H1 (cell line): ENCODE measurements at regions not wholly inside any gene's neighbourhood (a gene's known extent, or its start where the extent isn't known, plus 50 kb on each side); places are given as distances from the start of the nearest gene placed in this dataset.

ENCODE experiments used
- CTCF ChIA-PET: fragments of 300-600 bp; sonication (Branson Sonifier 250); formaldehyde crosslinking; loops from one replicate; lab custom pipeline; 2021; ENCODE audit not compliant: partially characterized antibody; lab: Charles Lee
- POLR2A ChIA-PET: fragments of 300-600 bp; sonication (Branson Sonifier 250); formaldehyde crosslinking; loops from one replicate; lab custom pipeline; 2021; ENCODE audit warnings: inconsistent platforms; ENCODE audit not compliant: partially characterized antibody; lab: Charles Lee
- DNase-seq, 2 experiments: peaks; one replicate each; pipeline versions ENCODE4 v3.0.0 to v3.0.0-alpha.2; 2010 to 2022; ENCODE audit warnings: low spot score in 2 of 2, low read depth in 1 of 2, mixed read lengths in 1 of 2
- FAIRE-seq: peaks from 2 replicates; lab custom pipeline; 2011; peaks lifted over from hg19 to GRCh38; lab: Jason Lieb, UNC
- H2AFZ ChIP-seq: 2 replicates; pipeline ENCODE4 v1.8.1; 2012; ENCODE audit warnings: low read length, inconsistent platforms
- H2AK5ac ChIP-seq: 2 replicates; pipeline ENCODE4 v1.6.1; 2013; ENCODE audit warnings: low read depth, low read length
- H2BK120ac ChIP-seq: replicated peaks from 2 replicates; pipeline ENCODE3; 2013; ENCODE audit warnings: low read depth, low read length, inconsistent platforms
- H2BK12ac ChIP-seq: 2 replicates; pipeline ENCODE4 v1.6.1; 2013; ENCODE audit warnings: low read depth, low read length
- H2BK15ac ChIP-seq: 2 replicates; pipeline ENCODE4 v1.6.1; 2013; ENCODE audit warnings: low read length
- H2BK20ac ChIP-seq: 2 replicates; pipeline ENCODE4 v1.6.1; 2013; ENCODE audit warnings: low read length
- H2BK5ac ChIP-seq: 2 replicates; pipeline ENCODE4 v1.6.1; 2013; ENCODE audit warnings: low read depth, low read length
- H3K14ac ChIP-seq: 2 replicates; pipeline ENCODE4 v1.6.1; 2013; ENCODE audit warnings: inconsistent platforms; ENCODE audit not compliant: insufficient read length
- H3K18ac ChIP-seq: 2 replicates; pipeline ENCODE4 v1.6.1; 2013; ENCODE audit warnings: low read length; ENCODE audit errors: extremely low read depth
- H3K23ac ChIP-seq: 2 replicates; pipeline ENCODE4 v1.6.1; 2013; ENCODE audit warnings: inconsistent platforms; ENCODE audit not compliant: insufficient read length
- H3K23me2 ChIP-seq: 2 replicates; pipeline ENCODE4 v1.6.1; 2013; ENCODE audit warnings: low read depth, low read length
- H3K27ac ChIP-seq: 2 replicates; pipeline ENCODE4 v1.6.1; 2011; ENCODE audit warnings: low read depth, low read length, inconsistent platforms
- H3K27me3 ChIP-seq, 4 experiments: replicated peaks in 1 of 4; 1 replicate in 1 of 4; 2 replicates in 3 of 4; pipeline versions ENCODE4 v1.6.1 to v1.8.1; 2011 to 2013; ENCODE audit warnings: low read length in 3 of 4, mild to moderate bottlenecking in 3 of 4, inconsistent platforms in 2 of 4, mixed read lengths in 2 of 4, moderate library complexity in 1 of 4; ENCODE audit not compliant: control insufficient read depth in 3 of 4, insufficient read depth in 3 of 4; ENCODE audit errors: extremely low read depth in 1 of 4
- H3K36me3 ChIP-seq, 4 experiments: 2 replicates each; pipeline versions ENCODE4 v1.6.1 to v1.8.1; 2011 to 2013; ENCODE audit warnings: mild to moderate bottlenecking in 4 of 4, low read length in 3 of 4, moderate library complexity in 2 of 4, control low read depth in 1 of 4, inconsistent platforms in 1 of 4; ENCODE audit not compliant: insufficient read depth in 4 of 4, control insufficient read depth in 2 of 4
- H3K4ac ChIP-seq: replicated peaks from 2 replicates; pipeline ENCODE3; 2013; ENCODE audit warnings: low read length, low read depth, mixed read lengths, inconsistent platforms; ENCODE audit not compliant: insufficient read length
- H3K4me1 ChIP-seq, 4 experiments: replicated peaks in 1 of 4; 1 replicate in 1 of 4; 2 replicates in 3 of 4; pipeline versions ENCODE4 v1.6.1 to v1.8.1; 2011 to 2013; ENCODE audit warnings: low read length in 3 of 4, inconsistent platforms in 2 of 4, mixed read lengths in 1 of 4; ENCODE audit not compliant: insufficient read depth in 4 of 4, control insufficient read depth in 3 of 4
- H3K4me2 ChIP-seq, 2 experiments: 2 replicates each; pipeline versions ENCODE4 v1.6.1 to v1.8.1; 2011 to 2013; ENCODE audit warnings: low read depth in 2 of 2, low read length in 2 of 2, control low read depth in 1 of 2, inconsistent platforms in 1 of 2, mild to moderate bottlenecking in 1 of 2; ENCODE audit not compliant: insufficient read depth in 1 of 2
- H3K4me3 ChIP-seq, 4 experiments: fragments of 200-600, 300-600 bp in 1 of 4; sonication (generic), shearing (Covaris generic), sonication (Bioruptor Twin) in 1 of 4; 2 replicates each; pipeline versions ENCODE4 v1.5.1 to v1.8.1; 2011 to 2016; ENCODE audit warnings: low read length in 4 of 4, low read depth in 3 of 4, control low read depth in 2 of 4, inconsistent platforms in 2 of 4, mild to moderate bottlenecking in 2 of 4, mixed read lengths in 1 of 4, moderate library complexity in 1 of 4; ENCODE audit not compliant: insufficient read depth in 2 of 4; ENCODE audit errors: extremely low read depth in 1 of 4
- H3K56ac ChIP-seq: replicated peaks from 2 replicates; pipeline ENCODE3; 2013; ENCODE audit warnings: low read depth, mild to moderate bottlenecking, mixed read lengths, low read length, inconsistent platforms; ENCODE audit not compliant: insufficient read length
- H3K79me1 ChIP-seq: 2 replicates; pipeline ENCODE4 v1.6.1; 2013; ENCODE audit warnings: low read depth, low read length, control low read depth
- H3K79me2 ChIP-seq, 2 experiments: 2 replicates each; pipeline versions ENCODE4 v1.6.1 to v1.8.1; 2012 to 2013; ENCODE audit warnings: low read length in 2 of 2, mild to moderate bottlenecking in 2 of 2, inconsistent platforms in 1 of 2; ENCODE audit not compliant: insufficient read depth in 2 of 2, control insufficient read depth in 1 of 2
- H3K9ac ChIP-seq, 4 experiments: replicated peaks in 1 of 4; 1 replicate in 1 of 4; 2 replicates in 3 of 4; pipeline versions ENCODE4 v1.6.1 to v1.8.1; 2011 to 2013; ENCODE audit warnings: low read depth in 3 of 4, low read length in 3 of 4, control low read depth in 2 of 4, mild to moderate bottlenecking in 2 of 4, moderate library complexity in 2 of 4, inconsistent platforms in 1 of 4; ENCODE audit errors: extremely low read depth in 1 of 4
- H3K9me3 ChIP-seq, 2 experiments: 2 replicates each; pipeline versions ENCODE4 v1.6.1 to v1.8.1; 2012 to 2013; ENCODE audit warnings: mild to moderate bottlenecking in 2 of 2, moderate library complexity in 2 of 2, control low read depth in 1 of 2, inconsistent platforms in 1 of 2, low read depth in 1 of 2, low read length in 1 of 2, mixed read lengths in 1 of 2; ENCODE audit not compliant: insufficient read depth in 2 of 2
- H4K20me1 ChIP-seq, 2 experiments: replicated peaks in 1 of 2; 2 replicates each; pipeline versions ENCODE3 to v1.8.1; 2011 to 2013; ENCODE audit warnings: inconsistent platforms in 2 of 2, low read length in 2 of 2, mild to moderate bottlenecking in 1 of 2; ENCODE audit not compliant: insufficient read depth in 2 of 2, control insufficient read depth in 1 of 2
- H4K5ac ChIP-seq: 2 replicates; pipeline ENCODE4 v1.6.1; 2013; ENCODE audit warnings: low read length, low read depth, mixed read lengths, inconsistent platforms; ENCODE audit not compliant: insufficient read length
- H4K8ac ChIP-seq: 2 replicates; pipeline ENCODE4 v1.8.0; 2013; ENCODE audit warnings: mild to moderate bottlenecking, moderate library complexity, low read length, inconsistent platforms; ENCODE audit not compliant: insufficient read depth; ENCODE audit errors: extremely low read depth
- H4K91ac ChIP-seq: replicated peaks from 2 replicates; pipeline ENCODE3; 2013; ENCODE audit warnings: low read length, mixed read lengths, inconsistent platforms; ENCODE audit not compliant: insufficient read length
- ASH2L ChIP-seq: fragments of 200-600, 300-600 bp; sonication (generic); IDR thresholded peaks from one replicate; pipeline ENCODE4 v1.7.1; 2017; ENCODE audit warnings: low read length
- ATF2 ChIP-seq: IDR thresholded peaks from 2 replicates; pipeline ENCODE4 v1.6.1; 2012; ENCODE audit warnings: low read length, inconsistent platforms
- CBX5 ChIP-seq: fragments of 300-800, 300-1000 bp; sonication (generic); IDR thresholded peaks from 2 replicates; pipeline ENCODE4 v1.7.1; 2016; ENCODE audit warnings: antibody characterized with exemption, low read length, low read depth
- HDAC6 ChIP-seq: IDR thresholded peaks from one replicate; pipeline ENCODE4 v1.7.1; 2012; ENCODE audit warnings: low read depth, mild to moderate bottlenecking, inconsistent platforms, low read length, moderate library complexity
- KDM4A ChIP-seq: IDR thresholded peaks from one replicate; pipeline ENCODE4 v1.7.1; 2012; ENCODE audit warnings: low read depth, mild to moderate bottlenecking, moderate library complexity, low read length, inconsistent platforms; ENCODE audit not compliant: severe bottlenecking
- NRF1 ChIP-seq: IDR thresholded peaks from 2 replicates; pipeline ENCODE4 v1.6.1; 2011; ENCODE audit warnings: mild to moderate bottlenecking, low read depth, low read length, improper control_type of control experiment
- PHF8 ChIP-seq: fragments of 200-600 bp; sonication (generic); conservative IDR thresholded peaks from 2 replicates; pipeline ENCODE4 v1.7.1; 2012; ENCODE audit warnings: low read depth, mild to moderate bottlenecking, inconsistent platforms, low read length, moderate library complexity
- SP2 ChIP-seq: IDR thresholded peaks from 2 replicates; pipeline ENCODE4 v1.6.1; 2012; ENCODE audit warnings: mild to moderate bottlenecking, low read length, inconsistent platforms
- TEAD4 ChIP-seq: IDR thresholded peaks from 2 replicates; pipeline ENCODE4 v1.6.1; 2012; ENCODE audit warnings: low read depth, low read length, inconsistent platforms, mixed read lengths
- YY1 ChIP-seq: IDR thresholded peaks from 2 replicates; pipeline ENCODE4 v1.6.1; 2011; ENCODE audit warnings: low read depth, mild to moderate bottlenecking, low read length
- WGBS, 2 experiments: shearing (Covaris generic) in 1 of 2; methylation state at CpG; one replicate each; pipeline versions ENCODE4 v1.1.6 to v1.1.7; 2013 to 2015; ENCODE audit warnings: low lambda C conversion rate in 2 of 2, mixed read lengths in 2 of 2, inconsistent platforms in 1 of 2, low coverage in 1 of 2, missing lambda C conversion rate in 1 of 2; ENCODE audit not compliant: insufficient replicate concordance in 2 of 2, insufficient coverage in 1 of 2, insufficient read length in 1 of 2; ENCODE audit errors: extremely low coverage in 1 of 2, missing lambda C conversion rate in 1 of 2; 5-methylcytosine and 5-hydroxymethylcytosine counted together

- H3K4me2 ChIP-seq, result no peak overlapping the region
- no peak overlapping the region for H4K91ac ChIP-seq
- H2BK15ac ChIP-seq, result no peak overlapping the region
- H3K4me3 ChIP-seq, result no peak overlapping the region
- no peak overlapping the region for H3K18ac ChIP-seq
- 79% methylated on average over 19 of the region's 24 CpGs; no CpG with 5 or more reads in 1 of the 2 experiments for WGBS, 2 experiments
- H4K5ac ChIP-seq, result no peak overlapping the region
- no peaks in the 10 kb centered on the region for H3K9me3 ChIP-seq
- no peaks in the 10 kb centered on the region for H3K36me3 ChIP-seq
- no peak overlapping the region for H3K9ac ChIP-seq
- H3K56ac ChIP-seq, result no peak overlapping the region
- no peak overlapping the region for H2BK120ac ChIP-seq
- H3K14ac ChIP-seq, result no peak overlapping the region
- H3K4me1 ChIP-seq, result no peaks in the 10 kb centered on the region
- no peaks in the 10 kb centered on the region for H3K79me1 ChIP-seq
- H2BK5ac ChIP-seq, result no peak overlapping the region
- H3K4ac ChIP-seq, result no peak overlapping the region
- no peak overlapping the region for H2BK12ac ChIP-seq
- ChIA-PET POLR2A (no interaction called here), CTCF (interaction anchor here (1.8 to 2.7 kb wide), 2 partner anchors 70 to 113 kb away, joined by 5 to 8 read pairs; no protein-coding TSS in a partner anchor)
- no peaks in the 10 kb centered on the region for H3K79me2 ChIP-seq
- no peak overlapping the region for H4K8ac ChIP-seq
- no peak overlapping the region for H3K27ac ChIP-seq
- H2AK5ac ChIP-seq, result no peak overlapping the region
- H2AFZ ChIP-seq, result no peak overlapping the region
- FAIRE-seq, result no peak
- no peaks in the 10 kb centered on the region for H4K20me1 ChIP-seq
- H2BK20ac ChIP-seq, result no peak overlapping the region
- no peaks in the 10 kb centered on the region for H3K27me3 ChIP-seq
- no peak overlapping the region for H3K23ac ChIP-seq
- DNase-seq, result no peak
- no peaks in the 10 kb centered on the region for H3K23me2 ChIP-seq
- TF ChIP-seq CBX5 (no peak), TEAD4 (no peak), ATF2 (no peak), ASH2L (no peak), YY1 (no peak), PHF8 (no peak), NRF1 (no peak), HDAC6 (no peak), KDM4A (no peak), SP2 (no peak)
These were observed 116.1 kb upstream of the PTPN1 start for GRCh38 chr20:50393990-50394561.
